ENCODE measurements at regions not wholly inside any gene's neighbourhood (a gene's known extent, or its start where the extent isn't known, plus 50 kb on each side); places are given as distances from the start of the nearest gene placed in this dataset.

- Histone ChIP-seq H3K27ac (no peak overlapping the region), H3K4me3 (no peak overlapping the region), H3K27me3 (no peaks in the 10 kb centered on the region), H3K36me3 (no peaks in the 10 kb centered on the region), H3K4me1 (no peaks in the 10 kb centered on the region), H3K9me3 (no peaks in the 10 kb centered on the region)
- no peak for TF ChIP-seq CTCF (IDR thresholded peaks at IDR 0.05)
- DNase-seq (no peak), ATAC-seq (no peak)
- intact Hi-C loops (cut with DNase I): no loop called here
Measured at GRCh38 chr14:71242237-71242748, 335.0 kb downstream of the PCNX1 start.

GRCh38 chr14:71243697-71244096 lies 336.4 kb downstream of the PCNX1 start:
- Histone ChIP-seq H3K36me3 (no peaks in the 10 kb centered on the region), H3K4me1 (no peaks in the 10 kb centered on the region), H3K9me3 (no peaks in the 10 kb centered on the region), H3K27me3 (no peaks in the 10 kb centered on the region), H3K4me3 (no peak overlapping the region), H3K27ac (no peak overlapping the region)
- ATAC-seq (no peak), DNase-seq (no peak)
- TF ChIP-seq CTCF (IDR thresholded peaks at IDR 0.05): no peak
- intact Hi-C loops (cut with DNase I): no loop called here

- ATAC-seq (no peak), DNase-seq (no peak)
- Histone ChIP-seq H3K4me3 (no peak overlapping the region), H3K27me3 (no peaks in the 10 kb centered on the region), H3K36me3 (no peaks in the 10 kb centered on the region), H3K27ac (no peak overlapping the region), H3K4me1 (no peaks in the 10 kb centered on the region), H3K9me3 (no peaks in the 10 kb centered on the region)
- TF ChIP-seq CTCF (IDR thresholded peaks at IDR 0.05): no peak
- intact Hi-C loops (cut with DNase I): no loop called here
Measured at GRCh38 chr14:71244341-71244740, 337.1 kb downstream of the PCNX1 start.

GRCh38 chr14:71245659-71246361 lies 338.6 kb downstream of the PCNX1 start:
- no peak for TF ChIP-seq CTCF (IDR thresholded peaks at IDR 0.05)
- no peak for ATAC-seq
- Histone ChIP-seq H3K27me3 (no peaks in the 10 kb centered on the region), H3K9me3 (no peaks in the 10 kb centered on the region), H3K36me3 (no peaks in the 10 kb centered on the region), H3K27ac (no peak overlapping the region), H3K4me1 (no peaks in the 10 kb centered on the region), H3K4me3 (no peak overlapping the region)
- intact Hi-C loops (cut with DNase I): no loop called here
- no peak for DNase-seq

- Histone ChIP-seq H3K4me1 (no peaks in the 10 kb centered on the region), H3K27ac (no peak overlapping the region), H3K36me3 (no peaks in the 10 kb centered on the region), H3K4me3 (no peak overlapping the region), H3K9me3 (no peaks in the 10 kb centered on the region), H3K27me3 (no peaks in the 10 kb centered on the region)
- no peak for TF ChIP-seq CTCF (IDR thresholded peaks at IDR 0.05)
- DNase-seq (no peak), ATAC-seq (no peak)
- intact Hi-C loops (cut with DNase I): no loop called here
Measured at GRCh38 chr14:71246539-71246938, 339.3 kb downstream of the PCNX1 start.

Measured in upper lobe of right lung (tissue), 1 donor.